Limb (tissue), 2 donors: ENCODE measurements at regions not wholly inside any gene's neighbourhood (a gene's known extent, or its start where the extent isn't known, plus 50 kb on each side); places are given as distances from the start of the nearest gene placed in this dataset.

Source experiments
- DNase-seq, 2 donors: peaks; one replicate each; pipeline ENCODE4 v3.0.0-alpha.2; 2016; ENCODE audit errors: extremely low spot score in 2 of 2

GRCh38 chr5:175388531-175388930 is 55.5 kb downstream of the DRD1 start:
- no peak for DNase-seq

- DNase-seq, result no peak
These were observed 56.8 kb downstream of the DRD1 start for GRCh38 chr5:175387144-175387543.

- no peak for DNase-seq
These were observed 57.5 kb downstream of the DRD1 start for GRCh38 chr5:175386526-175386925.

GRCh38 chr5:175385691-175386362 is 58.2 kb downstream of the DRD1 start:
- peak in 1 of 2 donors; percentile 12 for DNase-seq

GRCh38 chr5:175384724-175385552 is 59.0 kb downstream of the DRD1 start:
- DNase-seq, result no peak

- peak in 1 of 2 donors; percentile 5 for DNase-seq
These were observed 60.6 kb downstream of the DRD1 start for GRCh38 chr5:175383350-175383749.

- no peak for DNase-seq
These were observed 61.8 kb downstream of the DRD1 start for GRCh38 chr5:175382171-175382570.

- no peak for DNase-seq
These were observed 62.9 kb downstream of the DRD1 start for GRCh38 chr5:175381130-175381529.

- no peak for DNase-seq
These were observed 63.3 kb downstream of the DRD1 start for GRCh38 chr5:175380701-175381100.

GRCh38 chr5:175379867-175380266 is 64.1 kb downstream of the DRD1 start:
- DNase-seq, result no peak

- DNase-seq, result peak in 1 of 2 donors; percentile 36
These were observed 65.4 kb downstream of the DRD1 start for GRCh38 chr5:175378444-175379028.

GRCh38 chr5:175377816-175378215 is 66.2 kb downstream of the DRD1 start:
- DNase-seq, result no peak

- DNase-seq, result no peak
These were observed 69.7 kb downstream of the DRD1 start for GRCh38 chr5:175374166-175374875.

- no peak for DNase-seq
These were observed 78.1 kb downstream of the DRD1 start for GRCh38 chr5:175365866-175366265.

GRCh38 chr5:175363300-175363699 is 80.7 kb downstream of the DRD1 start:
- no peak for DNase-seq

GRCh38 chr5:175357995-175358394 is 86.0 kb downstream of the DRD1 start:
- DNase-seq, result no peak

GRCh38 chr5:175356428-175356827 is 87.6 kb downstream of the DRD1 start:
- no peak for DNase-seq

GRCh38 chr5:175354964-175355363 is 89.0 kb downstream of the DRD1 start:
- DNase-seq, result peak in 1 of 2 donors; percentile 10

GRCh38 chr5:175353926-175354325 is 90.1 kb downstream of the DRD1 start:
- no peak for DNase-seq

- DNase-seq, result no peak
These were observed 91.9 kb downstream of the DRD1 start for GRCh38 chr5:175351897-175352590.

GRCh38 chr5:175351126-175351525 is 92.9 kb downstream of the DRD1 start:
- no peak for DNase-seq
